ENCODE measurements at regions not wholly inside any gene's neighbourhood (a gene's known extent, or its start where the extent isn't known, plus 50 kb on each side); places are given as distances from the start of the nearest gene placed in this dataset.
"Not testable (repeated sequence)": the region's sequence is repeated elsewhere in the genome, so short reads cannot be mapped to it uniquely, and the experiment has no call there.

DNA sequence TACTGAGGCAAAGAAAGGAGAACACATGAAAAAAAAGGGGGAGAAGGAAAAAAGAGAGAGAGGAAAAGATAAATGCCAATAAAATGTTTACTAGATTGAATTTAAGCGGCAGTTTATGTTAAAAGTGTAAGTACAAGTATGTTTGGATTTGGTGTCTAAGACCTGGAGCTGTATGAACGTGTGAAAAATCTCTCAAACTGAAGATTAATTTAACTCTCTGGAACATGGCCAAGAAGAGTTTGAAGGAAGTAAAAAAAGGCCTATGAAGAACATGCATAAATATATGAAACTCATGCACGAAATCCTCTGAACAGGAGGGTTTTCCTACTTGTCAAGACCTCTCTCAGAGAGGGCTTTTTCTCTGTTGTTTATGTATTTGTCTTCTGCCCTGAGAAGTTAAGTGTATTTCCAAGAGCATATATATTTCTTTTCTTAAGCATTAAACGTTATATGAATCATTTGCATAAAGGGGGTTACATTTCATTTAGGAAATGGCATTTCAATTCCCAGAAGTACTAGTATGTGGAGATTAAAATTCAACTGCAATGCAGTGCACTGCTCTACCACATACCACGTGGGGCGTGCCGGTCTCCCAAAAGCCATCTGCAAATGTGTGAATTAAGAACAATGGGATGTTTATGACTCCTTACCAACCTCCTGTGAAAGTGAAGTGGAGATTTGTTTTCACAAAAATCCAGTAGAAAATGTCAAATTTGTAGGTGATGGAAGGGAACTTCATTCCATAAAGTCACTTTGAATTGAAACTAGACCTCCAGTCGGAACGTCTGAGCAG is 281.1 kb upstream of the TRIB2 start:
- FAIRE-seq: no peak

DNA sequence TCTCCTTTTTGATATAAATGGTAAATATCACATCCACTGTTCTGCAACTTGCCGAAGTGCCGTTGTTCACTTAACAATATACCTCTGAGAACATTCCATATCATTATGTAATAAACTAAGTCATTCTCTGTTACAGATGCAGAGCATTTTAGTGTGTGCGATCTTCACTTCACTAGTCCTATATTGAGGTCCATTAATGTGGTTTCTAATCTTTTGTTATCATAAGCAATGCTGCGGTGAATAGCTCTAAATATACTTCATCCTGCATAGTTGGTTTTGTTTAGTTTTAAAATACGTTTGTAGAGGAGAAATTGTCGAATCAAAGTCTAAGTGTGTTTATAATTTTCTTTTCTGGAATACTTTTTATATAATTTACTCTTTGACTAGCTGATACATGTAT is 280.3 kb upstream of the TRIB2 start:
- no peak for FAIRE-seq

DNA sequence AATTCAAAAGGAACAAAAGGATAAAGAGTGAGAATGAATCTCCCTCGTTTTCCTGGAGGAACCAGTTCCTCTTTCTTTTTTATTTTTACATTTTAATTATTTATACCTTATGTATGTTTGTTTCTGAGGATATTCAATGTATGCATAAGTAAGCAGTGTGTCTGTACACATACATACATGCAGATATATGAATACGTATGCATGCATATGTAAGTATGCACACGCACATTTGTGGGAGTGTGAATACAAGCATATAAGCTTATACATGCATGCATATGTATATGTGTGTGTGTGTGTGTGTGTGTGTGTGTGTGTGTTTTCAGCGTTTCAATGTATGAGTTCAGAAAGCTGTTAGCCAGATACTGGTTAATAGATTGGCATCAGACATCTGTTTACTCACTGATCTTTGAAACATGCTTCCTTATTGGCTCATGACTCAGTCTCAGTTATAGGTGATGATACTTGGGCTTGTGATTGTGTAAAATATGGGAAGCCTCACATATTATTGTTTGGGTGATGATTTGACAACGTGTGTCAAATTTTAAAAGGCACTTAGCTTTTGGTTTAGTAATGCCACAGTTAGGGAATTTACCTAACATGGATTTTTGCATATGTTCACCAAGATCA is 279.7 kb upstream of the TRIB2 start:
- no peak for FAIRE-seq

DNA sequence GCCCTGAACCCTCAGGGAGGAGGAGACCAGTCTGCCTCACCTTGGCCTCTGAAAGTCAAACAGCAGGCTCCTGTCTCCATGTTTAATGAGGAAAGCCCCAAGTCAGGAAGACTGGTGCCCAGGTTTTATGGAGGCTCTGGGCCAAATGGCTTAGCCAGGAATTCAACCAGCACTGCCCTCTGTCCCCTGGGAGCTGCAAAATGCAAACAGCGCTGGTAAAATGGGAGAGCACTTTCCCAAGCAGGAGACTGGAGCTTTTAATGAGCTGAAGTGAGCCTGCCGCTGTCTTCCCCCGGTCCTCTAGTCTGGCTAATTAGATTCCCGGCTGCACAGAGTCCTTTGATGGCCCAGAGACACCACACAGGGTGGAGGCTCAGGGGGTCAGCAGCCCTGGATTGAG is 276.0 kb upstream of the TRIB2 start:
- no peak for FAIRE-seq

DNA sequence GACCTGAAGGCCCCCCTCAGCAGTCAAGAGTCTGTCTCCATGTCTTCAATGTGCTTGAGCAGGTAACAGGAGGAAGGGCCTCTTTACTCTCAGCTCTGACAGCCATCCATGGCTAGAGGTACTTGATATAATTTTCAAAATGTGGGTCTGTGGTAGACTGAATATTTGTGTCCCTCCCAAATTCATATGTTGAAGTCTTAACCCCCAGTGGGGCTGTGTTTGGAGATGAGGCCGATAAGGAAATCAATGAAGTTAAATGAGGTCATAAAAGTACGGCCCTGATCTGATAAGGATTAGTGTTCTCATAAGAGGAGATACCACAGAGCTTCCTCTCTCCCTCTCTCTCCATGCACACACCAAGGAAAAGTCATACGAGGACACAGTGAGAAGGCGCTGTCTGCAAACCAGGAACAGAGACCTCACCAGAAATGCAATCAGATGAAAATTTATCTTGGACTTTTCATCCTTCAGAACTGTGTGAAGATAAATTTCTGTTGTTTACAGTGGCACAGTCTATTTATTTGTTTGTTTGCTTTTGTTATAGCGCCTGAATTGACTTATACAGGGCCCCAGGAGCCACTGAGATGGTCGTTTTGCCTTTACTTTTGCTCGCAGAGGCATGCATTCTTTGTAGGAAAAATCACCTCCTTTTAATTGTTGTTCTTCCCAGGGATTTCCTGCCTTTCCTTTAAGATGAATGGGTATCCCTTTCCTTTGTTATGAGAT is 274.8 kb upstream of the TRIB2 start:
- FAIRE-seq: no peak

DNA sequence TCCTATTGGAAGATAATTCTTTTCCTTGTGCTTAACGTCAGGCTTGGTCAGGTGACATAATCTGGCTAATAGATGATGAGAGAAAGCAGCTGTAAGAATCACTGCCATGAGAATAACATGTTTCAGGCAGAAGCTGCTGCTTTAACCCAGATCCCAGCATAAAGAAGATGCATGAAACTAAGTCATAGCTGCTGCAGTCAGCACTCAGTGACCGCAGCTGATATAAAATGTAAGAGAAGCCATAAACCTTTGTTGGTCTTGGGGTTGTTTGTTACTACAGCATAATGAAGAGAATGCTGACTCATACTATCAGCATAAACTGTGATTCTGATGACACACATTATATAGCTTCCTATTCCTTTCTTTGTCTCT is 274.3 kb upstream of the TRIB2 start:
- no peak for FAIRE-seq

DNA sequence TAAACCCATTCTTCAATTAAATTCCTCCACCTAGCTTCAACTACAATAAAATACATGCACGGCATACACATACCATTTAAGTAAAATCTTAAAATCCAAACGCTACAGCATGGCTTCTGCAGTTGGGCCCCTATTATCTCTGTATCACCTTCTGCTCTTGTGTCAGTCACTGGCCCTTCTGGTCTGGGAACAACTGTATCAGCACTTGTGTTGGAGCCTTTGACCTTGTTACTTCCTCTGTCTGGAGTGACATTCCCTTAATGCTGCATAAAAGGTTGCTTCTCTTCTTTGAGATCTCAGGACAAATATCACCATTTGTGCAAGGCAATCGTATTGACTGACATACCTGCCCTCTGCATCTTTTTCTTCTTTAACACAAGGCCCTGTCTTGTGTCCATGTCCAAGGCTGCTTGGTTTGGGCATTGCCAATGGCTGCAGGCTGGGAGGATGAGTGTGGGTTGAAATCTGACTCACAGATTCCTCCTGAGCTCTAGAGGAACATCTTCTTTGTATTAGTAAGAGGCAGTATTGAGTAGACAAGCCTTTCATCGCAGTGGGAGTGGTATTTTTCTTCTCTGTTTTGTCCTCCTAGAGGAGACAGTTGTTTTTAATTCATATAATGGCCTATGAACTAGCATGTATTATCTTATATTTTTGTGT is 267.8 kb upstream of the TRIB2 start:
- no peak for FAIRE-seq

DNA sequence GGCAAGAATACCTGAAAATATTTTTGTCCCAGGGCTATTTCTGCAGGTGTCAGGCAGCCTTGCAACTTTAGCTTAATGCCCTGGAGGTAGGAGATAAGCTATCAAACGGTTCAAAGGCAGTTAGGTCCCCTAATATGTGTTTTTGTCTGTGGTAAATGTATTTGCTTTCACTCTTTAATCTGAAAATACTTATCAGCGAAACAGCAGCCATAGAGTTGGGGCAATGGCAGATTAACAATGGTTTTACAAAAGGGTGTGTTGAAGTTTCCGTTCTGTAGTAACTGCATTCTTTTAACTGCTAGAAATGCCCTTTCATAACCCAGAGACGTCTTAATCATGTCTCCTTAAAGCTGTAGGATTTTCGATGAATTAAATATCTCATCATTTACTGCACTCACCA is 265.0 kb upstream of the TRIB2 start:
- no peak for FAIRE-seq

DNA sequence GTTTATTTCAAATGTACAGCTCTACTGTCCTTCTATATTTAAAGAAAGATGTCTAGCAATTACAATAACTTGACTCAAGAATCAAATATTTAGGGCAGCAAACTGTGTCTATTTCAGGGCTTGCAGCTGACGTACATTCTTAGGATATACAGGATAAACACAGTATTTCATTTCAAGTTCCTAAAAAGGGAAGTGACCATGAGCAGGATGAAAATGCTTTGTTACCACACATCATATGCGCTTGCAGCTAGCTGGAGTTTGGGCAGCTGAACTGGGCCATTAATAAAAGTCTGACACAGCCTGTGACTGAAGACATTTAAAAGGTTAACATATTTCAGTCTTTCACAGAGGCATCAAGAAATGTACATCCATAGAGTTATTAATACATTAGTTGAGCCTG is 264.6 kb upstream of the TRIB2 start:
- FAIRE-seq: no peak

DNA sequence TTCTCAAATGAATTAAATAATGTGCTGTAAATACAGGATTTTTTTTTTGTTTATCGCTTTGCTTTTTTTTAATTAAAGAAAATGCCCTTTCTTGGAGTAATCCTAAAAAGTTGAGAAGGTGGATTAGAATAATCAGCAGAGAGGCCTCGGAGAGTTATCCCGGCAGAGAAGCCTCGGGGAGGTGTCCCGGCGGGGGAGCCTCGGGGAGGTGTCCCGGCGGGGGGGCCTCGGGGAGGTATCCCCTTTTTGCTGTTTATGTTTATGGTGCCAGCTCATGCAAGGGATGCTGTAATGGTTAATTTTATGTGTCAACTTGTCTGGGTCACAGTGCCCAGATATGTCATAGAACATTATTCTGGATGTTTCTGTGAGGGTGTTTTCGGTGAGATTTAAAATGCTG is 263.0 kb upstream of the TRIB2 start:
- no peak for FAIRE-seq

DNA sequence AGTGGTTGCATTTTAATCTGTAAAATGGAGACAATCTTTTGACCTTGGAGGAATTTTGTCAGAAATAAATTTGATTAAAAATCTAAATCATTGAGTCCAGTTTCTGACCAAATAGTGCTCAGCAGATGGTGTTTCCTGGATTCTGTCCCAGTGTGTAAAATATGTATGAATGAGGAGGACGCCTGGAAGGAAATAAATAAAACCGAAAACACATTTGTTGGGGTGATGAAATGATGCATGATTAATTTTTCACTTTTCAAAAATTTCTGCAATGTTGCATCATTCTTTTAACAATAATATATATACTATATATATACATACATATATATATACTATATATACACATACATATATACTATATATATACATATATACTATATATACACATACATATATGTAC is 261.1 kb upstream of the TRIB2 start:
- no peak for FAIRE-seq

DNA sequence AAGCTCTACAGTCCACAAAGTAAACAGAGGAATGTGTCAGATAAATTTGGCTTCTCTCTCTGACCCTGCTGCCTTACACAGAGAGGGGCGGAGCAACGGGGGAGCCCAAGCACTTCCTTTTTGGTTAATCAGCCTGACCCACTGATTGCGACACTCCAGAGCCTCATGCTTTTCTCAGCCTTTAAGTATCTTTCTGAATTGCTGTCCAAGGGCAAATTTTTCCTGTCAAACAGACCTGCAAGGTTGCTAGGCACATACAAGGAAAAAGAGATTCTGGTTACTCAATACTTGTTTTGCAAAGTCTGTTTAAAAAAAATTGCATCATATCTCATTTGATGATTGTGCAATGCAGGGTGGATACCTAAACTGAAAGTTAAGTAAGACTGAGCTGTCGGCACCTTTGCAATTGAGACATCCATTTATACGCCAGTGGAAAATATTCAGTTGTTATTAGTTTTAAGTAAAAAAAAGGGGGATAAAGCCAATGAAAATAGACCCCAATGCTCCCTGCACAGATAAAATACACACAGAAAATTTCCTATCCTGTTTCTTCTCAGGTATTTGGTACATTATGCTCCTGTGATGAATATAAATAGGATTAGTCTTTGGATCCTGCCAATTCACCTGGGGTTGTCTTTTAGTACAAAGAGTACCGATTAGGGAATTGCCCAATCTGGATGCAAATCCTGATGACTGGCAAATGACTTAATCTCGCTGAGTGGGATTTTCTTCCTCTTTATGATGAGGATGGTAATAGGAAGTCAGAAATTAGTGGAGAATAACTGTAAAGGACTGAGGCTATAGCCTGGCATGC is 260.2 kb upstream of the TRIB2 start:
- FAIRE-seq: peak; percentile 90

DNA sequence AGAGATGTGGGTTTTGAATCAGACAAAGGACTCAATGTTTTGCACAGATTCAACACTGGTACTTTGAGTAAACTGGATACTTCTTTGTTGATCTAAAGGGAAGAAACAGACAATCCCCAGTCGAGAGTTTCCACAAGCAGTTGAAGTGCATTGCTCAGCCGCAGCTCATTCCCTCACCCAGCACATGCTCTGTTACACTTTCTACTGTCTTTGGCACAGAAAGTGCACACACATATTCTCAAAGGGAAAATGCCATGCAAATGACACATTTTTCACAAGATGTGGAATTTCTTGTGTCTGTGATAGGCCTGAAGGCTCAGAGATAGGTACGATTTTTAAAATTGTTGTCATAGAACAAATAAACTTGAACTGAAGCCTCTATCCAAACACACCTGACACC is 258.9 kb upstream of the TRIB2 start:
- FAIRE-seq: no peak

DNA sequence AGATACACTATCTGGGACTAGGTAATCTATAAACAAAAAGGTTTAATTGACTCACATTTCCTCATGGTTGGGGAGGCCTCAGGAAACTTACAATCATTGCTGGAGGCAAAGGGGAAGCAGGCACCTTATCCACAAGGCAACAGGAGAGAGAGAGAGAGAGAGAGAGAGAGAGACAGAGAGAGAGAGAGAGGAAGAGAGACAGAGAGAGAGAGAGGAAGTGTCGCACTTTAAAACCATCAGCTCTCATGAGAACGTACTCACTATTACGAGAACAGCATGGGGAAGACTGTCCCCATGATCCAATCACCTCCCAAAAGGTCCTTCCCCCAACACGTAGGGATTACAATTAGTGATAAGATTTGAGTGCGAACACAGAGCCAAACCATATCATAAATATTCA is 253.5 kb upstream of the TRIB2 start:
- FAIRE-seq: no peak

DNA sequence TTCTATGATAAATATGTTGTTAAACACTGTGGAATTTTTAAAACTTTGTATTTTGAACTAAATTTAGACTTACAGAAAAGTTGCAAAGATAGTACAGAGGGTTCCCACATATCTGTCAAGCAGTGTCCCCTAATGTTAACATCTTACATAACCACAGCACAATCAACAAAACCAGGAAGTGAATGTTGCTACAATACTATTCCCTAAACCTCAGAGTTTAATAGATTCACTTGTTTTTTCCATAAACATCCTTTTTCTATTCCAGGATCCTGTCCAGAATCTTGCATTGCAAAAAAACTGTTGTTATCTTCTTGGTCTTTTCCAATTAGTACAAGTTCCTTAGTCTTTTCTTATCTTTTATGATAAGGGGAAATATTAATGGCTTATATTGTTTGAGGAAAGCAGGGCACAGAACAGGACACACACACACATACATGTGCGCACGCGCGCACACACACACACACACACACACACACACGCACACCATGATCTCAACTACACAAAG is 251.1 kb upstream of the TRIB2 start:
- FAIRE-seq: no peak

DNA sequence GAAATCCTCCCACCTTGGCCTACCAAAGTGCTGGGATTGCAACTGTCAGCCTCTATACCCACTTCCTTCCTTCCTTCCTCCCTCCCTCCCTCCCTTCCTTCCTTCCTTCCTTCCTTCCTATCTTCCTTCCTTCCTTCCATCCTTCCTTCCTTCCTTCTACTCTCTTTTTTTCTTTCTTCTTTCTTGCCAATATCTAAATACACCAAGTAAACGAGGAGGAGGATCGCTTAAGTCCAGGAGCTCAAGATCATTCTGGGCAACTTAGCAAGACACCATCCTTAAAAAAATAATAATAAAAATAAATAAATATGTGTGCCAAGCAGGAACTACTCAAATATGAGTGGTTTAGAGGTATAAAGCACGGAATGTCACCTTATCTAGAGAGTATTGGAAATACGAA is 249.4 kb upstream of the TRIB2 start:
- FAIRE-seq: no peak

DNA sequence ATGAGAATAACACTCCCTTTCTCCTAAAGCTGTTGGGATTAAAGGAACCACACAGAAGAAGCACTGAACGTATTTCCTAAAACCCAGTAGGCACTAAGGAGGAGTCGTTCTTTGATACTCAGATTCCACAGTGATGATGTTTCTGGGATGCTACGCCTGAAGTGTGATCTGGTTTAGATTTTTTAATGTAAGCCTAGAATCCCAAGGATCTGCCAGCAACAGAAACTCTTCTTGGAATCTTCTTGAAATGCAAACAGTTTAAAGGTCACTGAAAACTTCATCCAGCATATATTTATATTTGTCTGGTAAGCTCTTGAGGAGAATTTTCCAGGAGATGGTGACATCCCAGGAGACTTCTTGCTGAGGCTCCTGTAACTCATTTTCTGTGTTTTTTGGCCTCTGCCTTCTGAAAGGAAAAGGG is 247.6 kb upstream of the TRIB2 start:
- no peak for FAIRE-seq

DNA sequence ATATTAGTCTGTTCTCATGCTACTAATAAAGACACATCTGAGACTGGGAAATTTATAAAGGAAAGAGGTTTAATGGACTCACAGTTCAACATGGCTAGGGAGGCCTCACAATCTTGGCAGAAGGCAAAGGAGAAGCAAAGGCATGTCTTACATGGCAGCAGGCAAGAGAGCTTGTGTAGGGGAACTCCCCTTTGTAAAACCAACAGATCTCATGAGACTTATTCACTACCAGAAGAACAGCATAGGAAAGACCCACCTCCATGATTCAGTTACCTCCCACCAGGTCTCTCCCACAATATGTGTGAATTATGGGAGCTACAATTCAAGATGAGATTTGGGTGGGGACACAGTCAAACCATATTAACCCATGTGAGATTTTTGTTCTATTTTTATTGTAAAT is 244.5 kb upstream of the TRIB2 start:
- FAIRE-seq: not testable (repeated sequence)

DNA sequence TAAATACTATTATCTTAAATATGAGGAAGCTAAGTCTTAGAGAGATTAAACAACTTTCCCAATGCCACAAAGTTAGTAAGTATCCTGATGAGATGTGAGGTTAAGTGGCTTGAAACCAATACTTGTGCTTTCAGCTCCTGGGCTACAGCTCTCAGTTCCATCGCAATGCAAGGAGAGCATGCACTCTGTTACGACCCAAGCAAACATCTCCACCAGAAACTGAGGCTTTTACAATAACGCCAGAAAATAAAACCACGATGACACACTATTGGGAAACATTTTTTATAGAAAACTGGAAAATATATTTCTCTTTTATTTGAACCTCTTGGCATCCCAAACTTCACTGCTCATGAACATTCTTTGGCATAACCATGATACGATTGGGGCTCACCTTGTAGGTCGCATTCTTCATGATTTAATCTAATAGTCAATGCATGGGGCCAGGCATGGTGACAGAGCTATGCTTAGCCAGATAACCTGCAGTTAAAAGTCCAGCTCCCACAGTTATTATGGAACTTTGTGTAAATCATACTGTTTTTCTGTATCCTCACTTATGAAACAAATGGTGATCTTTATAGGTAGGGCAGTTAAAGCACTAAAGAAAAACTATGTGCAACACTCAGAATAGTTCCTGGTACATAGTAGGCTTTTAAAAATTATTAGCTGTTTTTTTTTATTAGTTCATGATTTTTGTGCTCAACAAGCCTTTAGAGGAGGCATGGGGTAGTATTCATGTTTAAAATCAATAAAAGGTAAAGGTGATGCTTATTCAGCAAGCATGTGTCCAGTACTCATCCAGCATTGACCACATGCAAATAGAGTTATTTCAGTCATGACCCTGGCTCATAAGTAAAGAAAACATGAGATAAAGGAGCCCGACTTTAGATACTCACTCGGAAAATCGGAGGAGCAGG is 238.3 kb upstream of the TRIB2 start:
- no peak for FAIRE-seq

DNA sequence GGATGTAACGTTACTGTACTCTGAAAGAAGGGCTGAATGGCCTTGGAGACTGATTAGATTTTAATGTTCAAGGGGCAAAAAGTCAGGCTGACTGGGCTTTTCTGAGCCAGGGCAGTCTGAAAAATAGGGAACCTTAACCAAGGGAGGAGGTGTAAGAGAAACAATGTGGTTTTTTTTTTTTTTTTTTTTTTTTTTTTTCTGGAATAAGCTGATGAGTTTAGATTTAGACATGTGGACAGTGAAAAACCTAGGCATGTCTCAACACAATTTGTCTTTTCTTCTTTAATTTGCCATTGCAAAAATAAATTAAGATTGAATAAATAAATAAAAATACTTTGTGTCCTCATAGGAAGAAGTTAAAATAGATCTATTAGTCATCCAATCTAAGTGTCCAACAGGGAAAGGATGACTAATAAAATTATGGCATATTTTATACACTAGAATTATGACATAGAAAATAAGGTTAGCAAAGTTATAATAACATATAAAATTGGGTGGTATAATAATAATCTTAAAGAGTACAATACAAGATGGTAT is 237.6 kb upstream of the TRIB2 start:
- no peak for FAIRE-seq

DNA sequence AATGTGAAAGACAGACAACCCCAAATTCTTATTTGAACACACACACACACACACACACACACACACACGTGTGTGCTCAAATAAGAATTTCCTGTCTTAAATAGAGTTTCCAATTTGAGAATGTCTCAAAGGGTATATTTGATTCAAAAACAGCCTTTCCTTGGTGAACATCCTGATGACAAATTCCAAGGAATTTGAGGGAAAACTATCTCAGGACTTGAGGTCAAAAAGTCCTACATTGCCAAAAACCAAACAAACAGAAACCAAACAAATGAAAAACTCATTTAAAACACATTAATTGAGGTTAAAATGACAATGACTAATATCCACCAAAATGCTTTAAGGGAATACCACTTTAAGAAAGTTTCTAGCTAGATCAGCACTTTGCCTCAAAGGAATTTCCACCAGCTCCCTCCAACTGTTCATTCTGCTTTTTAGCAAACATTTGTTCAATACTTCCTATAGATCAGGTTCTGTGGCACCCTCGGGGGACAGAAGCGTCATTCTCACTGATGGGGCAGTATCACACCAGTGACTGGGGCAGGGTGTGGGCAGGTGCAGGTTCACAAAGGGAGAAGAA is 232.1 kb upstream of the TRIB2 start:
- no peak for FAIRE-seq
